ENCODE measurements at regions not wholly inside any gene's neighbourhood (a gene's known extent, or its start where the extent isn't known, plus 50 kb on each side); places are given as distances from the start of the nearest gene placed in this dataset.
A peak's percentile ranks its signal among the peaks of the same experiment; 100 is the strongest.

GRCh38 chr21:45343891-45344290 is 56.2 kb upstream of the POFUT2 start:
- Histone ChIP-seq H3K9me3 (no peaks in the 10 kb centered on the region), H3K27me3 (no peaks in the 10 kb centered on the region), H3K36me3 (no peaks in the 10 kb centered on the region), H3K4me3 (no peak overlapping the region), H3K27ac (no peak overlapping the region), H3K4me1 (no peaks in the 10 kb centered on the region)
- TF ChIP-seq POLR2A (IDR thresholded peaks at IDR 0.05): no peak
- TF ChIP-seq, protein P1, sequence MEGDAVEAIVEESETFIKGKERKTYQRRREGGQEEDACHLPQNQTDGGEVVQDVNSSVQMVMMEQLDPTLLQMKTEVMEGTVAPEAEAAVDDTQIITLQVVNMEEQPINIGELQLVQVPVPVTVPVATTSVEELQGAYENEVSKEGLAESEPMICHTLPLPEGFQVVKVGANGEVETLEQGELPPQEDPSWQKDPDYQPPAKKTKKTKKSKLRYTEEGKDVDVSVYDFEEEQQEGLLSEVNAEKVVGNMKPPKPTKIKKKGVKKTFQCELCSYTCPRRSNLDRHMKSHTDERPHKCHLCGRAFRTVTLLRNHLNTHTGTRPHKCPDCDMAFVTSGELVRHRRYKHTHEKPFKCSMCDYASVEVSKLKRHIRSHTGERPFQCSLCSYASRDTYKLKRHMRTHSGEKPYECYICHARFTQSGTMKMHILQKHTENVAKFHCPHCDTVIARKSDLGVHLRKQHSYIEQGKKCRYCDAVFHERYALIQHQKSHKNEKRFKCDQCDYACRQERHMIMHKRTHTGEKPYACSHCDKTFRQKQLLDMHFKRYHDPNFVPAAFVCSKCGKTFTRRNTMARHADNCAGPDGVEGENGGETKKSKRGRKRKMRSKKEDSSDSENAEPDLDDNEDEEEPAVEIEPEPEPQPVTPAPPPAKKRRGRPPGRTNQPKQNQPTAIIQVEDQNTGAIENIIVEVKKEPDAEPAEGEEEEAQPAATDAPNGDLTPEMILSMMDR (IDR thresholded peaks at IDR 0.05): no peak
- no peak for DNase-seq

DNA sequence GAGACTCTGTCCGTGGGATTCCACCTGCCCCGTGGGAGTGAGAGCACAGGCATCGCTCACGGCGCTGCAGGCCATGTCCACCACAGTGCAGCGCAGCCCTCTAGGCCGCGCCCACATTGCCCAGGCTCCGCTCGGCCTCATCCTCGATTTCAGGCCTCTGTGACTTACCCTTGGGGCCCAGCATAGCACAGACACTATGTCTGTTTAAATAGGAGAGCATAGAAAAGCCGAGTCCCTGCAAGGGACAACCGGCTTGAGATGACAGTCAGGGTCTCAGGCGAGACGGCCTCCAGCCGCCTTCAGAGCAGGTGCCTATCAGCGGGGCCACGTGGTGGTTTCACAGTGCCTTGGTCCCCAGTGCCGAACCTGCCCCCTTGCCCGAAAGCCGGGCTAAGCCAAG is 56.9 kb upstream of the POFUT2 start:
- no peak overlapping the region for H3K4me3 ChIP-seq
- TF ChIP-seq POLR2A (IDR thresholded peaks at IDR 0.05): no peak
- TF ChIP-seq, protein P1 (IDR thresholded peaks at IDR 0.05): no peak
- no peaks in the 10 kb centered on the region for H3K4me1 ChIP-seq
- no peak overlapping the region for H3K27ac ChIP-seq
- H3K36me3 ChIP-seq: no peaks in the 10 kb centered on the region
- no peak for DNase-seq
- H3K9me3 ChIP-seq: no peaks in the 10 kb centered on the region
- H3K27me3 ChIP-seq: no peaks in the 10 kb centered on the region

DNA sequence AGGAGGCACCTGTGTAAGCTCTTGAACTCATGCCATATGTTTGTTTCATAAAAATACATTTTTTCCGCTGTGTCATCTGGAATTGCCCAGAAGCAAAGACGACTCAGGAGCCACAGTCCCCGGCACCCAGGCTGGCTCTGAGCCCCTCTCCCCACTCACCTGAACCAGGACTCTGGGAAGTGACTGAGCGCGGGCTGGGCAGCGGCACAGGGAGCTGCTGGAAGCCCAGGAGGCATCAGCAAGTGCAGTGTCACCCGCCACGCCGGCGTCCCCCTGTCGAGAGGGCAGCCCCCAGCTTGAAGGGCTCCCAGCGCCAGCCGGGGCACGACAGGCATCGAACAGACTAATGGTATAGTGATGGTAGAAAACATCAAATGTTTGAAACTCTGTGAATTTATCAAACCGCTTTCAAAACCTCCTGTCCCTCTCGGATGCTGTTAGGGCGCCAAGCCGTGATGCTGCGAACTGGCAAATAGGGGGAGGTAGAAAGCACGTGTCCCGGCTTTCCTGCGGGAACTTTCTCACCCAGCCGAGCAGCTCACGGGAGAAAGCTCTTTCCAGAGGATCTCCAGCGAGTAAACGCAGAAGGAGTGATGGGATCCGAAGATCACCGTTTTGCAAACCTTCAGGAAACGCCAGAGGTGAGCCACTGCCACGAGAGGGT is 57.8 kb upstream of the COL18A1 start:
- Histone ChIP-seq H3K4me1 (no peaks in the 10 kb centered on the region), H3K9me3 (no peaks in the 10 kb centered on the region), H3K27me3 (no peaks in the 10 kb centered on the region), H3K36me3 (no peaks in the 10 kb centered on the region), H3K4me3 (no peak overlapping the region), H3K27ac (no peak overlapping the region)
- no peak for TF ChIP-seq POLR2A (IDR thresholded peaks at IDR 0.05)
- TF ChIP-seq, protein P1 (IDR thresholded peaks at IDR 0.05): no peak
- no peak for DNase-seq

- H3K36me3 ChIP-seq: no peaks in the 10 kb centered on the region
- no peaks in the 10 kb centered on the region for H3K27me3 ChIP-seq
- H3K27ac ChIP-seq: peak overlapping the region in 1 of 4 donors; percentile 58
- no peaks in the 10 kb centered on the region for H3K9me3 ChIP-seq
- no peak for DNase-seq
- no peak for TF ChIP-seq POLR2A (IDR thresholded peaks at IDR 0.05)
- TF ChIP-seq, protein P1 (IDR thresholded peaks at IDR 0.05): no peak
- no peaks in the 10 kb centered on the region for H3K4me1 ChIP-seq
- no peak overlapping the region for H3K4me3 ChIP-seq
These were observed 57.1 kb upstream of the COL18A1 start for GRCh38 chr21:45347712-45348499.

- no peaks in the 10 kb centered on the region for H3K9me3 ChIP-seq
- H3K36me3 ChIP-seq: no peaks in the 10 kb centered on the region
- H3K27me3 ChIP-seq: no peaks in the 10 kb centered on the region
- H3K4me1 ChIP-seq: no peaks in the 10 kb centered on the region
- H3K4me3 ChIP-seq: no peak overlapping the region
- no peak for DNase-seq
- peak overlapping the region in 3 of 4 donors; percentile 31 to 58 (median 57) for H3K27ac ChIP-seq
- no peak for TF ChIP-seq POLR2A (IDR thresholded peaks at IDR 0.05)
- TF ChIP-seq, protein P1 (IDR thresholded peaks at IDR 0.05): no peak
These were observed 56.2 kb upstream of the COL18A1 start for GRCh38 chr21:45348591-45349327.

Measured in Peyer's patch (tissue), 4 donors.